Kidney (tissue), 13 donors: ENCODE measurements at regions not wholly inside any gene's neighbourhood (a gene's known extent, or its start where the extent isn't known, plus 50 kb on each side); places are given as distances from the start of the nearest gene placed in this dataset.

Source experiments
- DNase-seq, 5 donors: peaks; one replicate each; pipeline ENCODE4 v3.0.0-alpha.2; 2013 to 2020
- FAIRE-seq: peaks from 2 replicates; lab custom pipeline; 2012; peaks lifted over from hg19 to GRCh38; lab: Jason Lieb, UNC
- H3K27ac ChIP-seq, 2 donors: one replicate each; pipeline ENCODE4 v1.7.0; 2013; ENCODE audit warnings: low read depth in 2 of 2, low read length in 2 of 2, inconsistent platforms in 1 of 2
- H3K27me3 ChIP-seq: one replicate; pipeline ENCODE4 v1.7.1; 2013; ENCODE audit warnings: low read length, inconsistent platforms; ENCODE audit not compliant: control insufficient read depth, insufficient read depth
- H3K36me3 ChIP-seq, 3 donors: one replicate each; pipeline versions ENCODE4 v1.7.0 to v1.7.1; 2013; ENCODE audit warnings: low read length in 3 of 3, control low read depth in 1 of 3, inconsistent platforms in 1 of 3; ENCODE audit not compliant: insufficient read depth in 3 of 3, control insufficient read depth in 2 of 3
- H3K4me1 ChIP-seq, 3 donors: one replicate each; pipeline versions ENCODE4 v1.7.0 to v1.7.1; 2013; ENCODE audit warnings: low read length in 3 of 3, inconsistent platforms in 1 of 3, low read depth in 1 of 3; ENCODE audit not compliant: control insufficient read depth in 2 of 3, insufficient read depth in 2 of 3
- H3K4me3 ChIP-seq, 3 donors: one replicate each; pipeline versions ENCODE4 v1.7.0 to v1.8.1; 2013; ENCODE audit warnings: low read length in 3 of 3, control low read depth in 1 of 3, inconsistent platforms in 1 of 3
- H3K9ac ChIP-seq, 3 donors: one replicate each; pipeline versions ENCODE4 v1.7.0 to v1.7.1; 2013; ENCODE audit warnings: low read length in 3 of 3, control low read depth in 1 of 3, inconsistent platforms in 1 of 3
- H3K9me3 ChIP-seq, 3 donors: one replicate each; pipeline versions ENCODE4 v1.7.0 to v1.7.1; 2013; ENCODE audit warnings: low read length in 3 of 3, control low read depth in 1 of 3, inconsistent platforms in 1 of 3; ENCODE audit not compliant: control insufficient read depth in 2 of 3, insufficient read depth in 1 of 3
- intact Hi-C: fragments of 100-400 bp; cut with DNase I; formaldehyde crosslinking; loops from one replicate; pipeline ENCODE4 v1.11.1; 2022
- TF ChIP-seq, protein P1 (sequence below): IDR thresholded peaks from 3 replicates; pipeline ENCODE4 v1.5.1; 2012; ENCODE audit warnings: mild to moderate bottlenecking, moderate library complexity, borderline replicate concordance; ENCODE audit not compliant: insufficient read depth; ENCODE audit errors: extremely low read depth
- donor health status: control.
- donor health status: control.
- donor health status: control.
- donor health status: control.
- donor health status: control.
- donor health status: DM: yes; HTN: yes; CAD: no.
- donor health status: Normal renal cell carcinoma (clear cell type).

DNA sequence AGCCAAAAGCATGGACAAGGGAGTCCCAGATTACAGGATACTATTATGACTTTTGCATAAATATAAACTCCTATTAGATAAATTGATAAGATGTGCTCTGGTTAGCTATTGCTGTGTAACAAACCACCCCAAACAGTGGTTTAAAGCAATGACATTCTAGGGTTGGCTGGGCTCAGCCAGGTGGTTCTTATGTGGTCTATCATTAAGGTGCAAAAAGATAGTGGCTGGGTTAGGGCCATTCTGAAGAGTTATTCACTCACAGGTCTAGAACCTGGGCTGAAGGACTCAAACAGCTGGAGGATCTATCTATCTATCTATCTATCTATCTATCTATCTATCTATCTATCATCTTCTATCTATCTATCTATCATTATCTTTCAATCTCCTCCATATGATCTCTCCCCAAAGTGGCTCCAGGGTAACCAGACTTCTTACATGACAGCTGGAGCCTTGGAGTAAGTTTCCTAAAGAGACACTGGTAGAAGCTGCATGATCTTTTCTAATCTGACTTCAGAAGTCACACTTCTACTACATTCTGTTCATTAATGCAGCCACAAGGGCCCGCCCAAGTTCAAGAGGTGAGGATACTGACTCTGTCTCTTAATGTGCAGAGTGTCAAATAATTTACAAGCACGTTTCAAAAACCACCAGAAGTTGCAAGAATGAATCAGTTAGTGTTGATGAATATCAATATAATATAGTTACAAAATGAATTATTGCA lies 74.9 kb upstream of the XCR1 start:
- Histone ChIP-seq H3K27me3 (no peaks in the 10 kb centered on the region), H3K9ac (no peak overlapping the region), H3K4me3 (no peak overlapping the region), H3K9me3 (no peaks in the 10 kb centered on the region), H3K27ac (no peak overlapping the region), H3K4me1 (no peaks in the 10 kb centered on the region), H3K36me3 (no peaks in the 10 kb centered on the region)
- TF ChIP-seq, protein P1, sequence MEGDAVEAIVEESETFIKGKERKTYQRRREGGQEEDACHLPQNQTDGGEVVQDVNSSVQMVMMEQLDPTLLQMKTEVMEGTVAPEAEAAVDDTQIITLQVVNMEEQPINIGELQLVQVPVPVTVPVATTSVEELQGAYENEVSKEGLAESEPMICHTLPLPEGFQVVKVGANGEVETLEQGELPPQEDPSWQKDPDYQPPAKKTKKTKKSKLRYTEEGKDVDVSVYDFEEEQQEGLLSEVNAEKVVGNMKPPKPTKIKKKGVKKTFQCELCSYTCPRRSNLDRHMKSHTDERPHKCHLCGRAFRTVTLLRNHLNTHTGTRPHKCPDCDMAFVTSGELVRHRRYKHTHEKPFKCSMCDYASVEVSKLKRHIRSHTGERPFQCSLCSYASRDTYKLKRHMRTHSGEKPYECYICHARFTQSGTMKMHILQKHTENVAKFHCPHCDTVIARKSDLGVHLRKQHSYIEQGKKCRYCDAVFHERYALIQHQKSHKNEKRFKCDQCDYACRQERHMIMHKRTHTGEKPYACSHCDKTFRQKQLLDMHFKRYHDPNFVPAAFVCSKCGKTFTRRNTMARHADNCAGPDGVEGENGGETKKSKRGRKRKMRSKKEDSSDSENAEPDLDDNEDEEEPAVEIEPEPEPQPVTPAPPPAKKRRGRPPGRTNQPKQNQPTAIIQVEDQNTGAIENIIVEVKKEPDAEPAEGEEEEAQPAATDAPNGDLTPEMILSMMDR: no peak
- DNase-seq: no peak
- intact Hi-C loops: no loop called here
- FAIRE-seq: no peak

DNA sequence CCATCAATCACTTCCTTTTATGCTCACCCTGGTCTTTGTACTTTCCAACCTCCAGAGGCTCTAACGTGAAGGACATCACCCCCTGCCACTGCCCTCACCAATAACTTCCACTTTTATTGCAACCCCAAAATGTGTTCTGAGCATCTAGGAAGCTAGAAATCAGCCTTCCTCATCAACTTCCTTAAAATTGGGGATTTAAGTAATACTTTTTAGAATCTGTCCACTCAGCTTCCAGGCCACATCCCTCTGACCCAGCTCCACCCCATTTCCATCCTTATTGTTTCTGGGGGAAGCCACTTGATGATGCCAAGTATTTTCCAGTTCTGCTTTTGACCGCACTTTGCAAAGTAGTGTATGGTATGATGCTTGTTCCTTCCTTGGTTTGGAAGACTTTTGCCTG lies 73.5 kb upstream of the XCR1 start:
- Histone ChIP-seq H3K27me3 (no peaks in the 10 kb centered on the region), H3K9me3 (no peaks in the 10 kb centered on the region), H3K4me3 (no peak overlapping the region), H3K36me3 (no peaks in the 10 kb centered on the region), H3K9ac (no peak overlapping the region), H3K27ac (no peak overlapping the region), H3K4me1 (no peaks in the 10 kb centered on the region)
- FAIRE-seq: no peak
- TF ChIP-seq, protein P1: no peak
- no peak for DNase-seq
- intact Hi-C loops: no loop called here

DNA sequence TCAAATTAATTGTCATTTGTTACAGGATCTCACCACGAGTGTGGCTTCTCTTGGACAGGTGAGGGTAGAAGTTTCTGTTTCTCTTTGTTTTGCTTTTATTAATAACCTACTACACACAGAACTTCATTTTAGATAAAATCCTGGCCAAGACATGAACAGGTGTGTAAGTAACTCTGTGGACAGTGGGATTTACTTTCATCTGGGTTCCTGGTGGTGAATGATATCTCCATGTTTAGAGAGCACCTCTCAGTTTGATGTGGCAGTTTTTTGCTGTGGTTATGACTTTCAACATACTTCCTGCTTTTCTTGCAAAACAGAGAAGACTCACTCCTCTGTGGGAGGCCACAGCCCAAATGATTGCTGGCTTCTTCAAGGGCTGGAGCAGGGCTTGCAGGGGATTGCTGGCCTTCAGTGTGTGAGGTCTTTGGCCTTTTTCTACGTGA lies 71.1 kb upstream of the XCR1 start:
- H3K9ac ChIP-seq: no peak overlapping the region
- H3K9me3 ChIP-seq: no peaks in the 10 kb centered on the region
- no peak overlapping the region for H3K4me3 ChIP-seq
- no peaks in the 10 kb centered on the region for H3K36me3 ChIP-seq
- H3K27me3 ChIP-seq: no peaks in the 10 kb centered on the region
- FAIRE-seq (no peak), DNase-seq (no peak)
- H3K4me1 ChIP-seq: no peaks in the 10 kb centered on the region
- H3K27ac ChIP-seq: peak overlapping the region in 1 of 2 donors; percentile 4
- intact Hi-C loops: loop anchor here (10.0 kb wide), 1 partner anchor 106 kb away; the partner anchor contains the start of gene CCR1
- TF ChIP-seq, protein P1: no peak
